Fibroblast of skin of abdomen (primary cell): ENCODE measurements at regions not wholly inside any gene's neighbourhood (a gene's known extent, or its start where the extent isn't known, plus 50 kb on each side); places are given as distances from the start of the nearest gene placed in this dataset.
A peak's percentile ranks its signal among the peaks of the same experiment; 100 is the strongest.

ENCODE experiments used
- DNase-seq: peaks from one replicate; pipeline ENCODE4 v3.0.0-alpha.2; 2013

- DNase-seq, result no peak
Measured at GRCh38 chr5:4646715-4647375, 493.3 kb upstream of the ADAMTS16 start.

GRCh38 chr5:4647955-4648354, 492.2 kb upstream of the ADAMTS16 start:
- no peak for DNase-seq

- no peak for DNase-seq
Measured at GRCh38 chr5:4651806-4652565, 488.1 kb upstream of the ADAMTS16 start.

- DNase-seq, result no peak
Measured at GRCh38 chr5:4653475-4653874, 486.7 kb upstream of the ADAMTS16 start.

GRCh38 chr5:4659851-4660250, 480.3 kb upstream of the ADAMTS16 start:
- no peak for DNase-seq

- no peak for DNase-seq
Measured at GRCh38 chr5:4661326-4661725, 478.8 kb upstream of the ADAMTS16 start.

- DNase-seq, result peak; percentile 67
Measured at GRCh38 chr5:4661836-4662235, 478.3 kb upstream of the ADAMTS16 start.

GRCh38 chr5:4662756-4663155, 477.4 kb upstream of the ADAMTS16 start:
- no peak for DNase-seq

- DNase-seq, result no peak
Measured at GRCh38 chr5:4665911-4666310, 474.2 kb upstream of the ADAMTS16 start.

GRCh38 chr5:4674166-4674565, 466.0 kb upstream of the ADAMTS16 start:
- DNase-seq, result no peak

GRCh38 chr5:4676934-4677333, 463.2 kb upstream of the ADAMTS16 start:
- peak; percentile 40 for DNase-seq

- no peak for DNase-seq
Measured at GRCh38 chr5:4684946-4685345, 455.2 kb upstream of the ADAMTS16 start.

- DNase-seq, result no peak
Measured at GRCh38 chr5:4698596-4698995, 441.5 kb upstream of the ADAMTS16 start.

GRCh38 chr5:4699592-4699991, 440.5 kb upstream of the ADAMTS16 start:
- DNase-seq, result no peak

GRCh38 chr5:4700069-4700468, 440.1 kb upstream of the ADAMTS16 start:
- peak; percentile 78 for DNase-seq

GRCh38 chr5:4700871-4701270, 439.3 kb upstream of the ADAMTS16 start:
- DNase-seq, result no peak

- DNase-seq, result no peak
Measured at GRCh38 chr5:4703931-4704458, 436.1 kb upstream of the ADAMTS16 start.

GRCh38 chr5:4704951-4705350, 435.2 kb upstream of the ADAMTS16 start:
- no peak for DNase-seq

- no peak for DNase-seq
Measured at GRCh38 chr5:4716781-4717180, 423.3 kb upstream of the ADAMTS16 start.

- DNase-seq, result no peak
Measured at GRCh38 chr5:4717446-4717845, 422.7 kb upstream of the ADAMTS16 start.

- DNase-seq, result peak; percentile 79
Measured at GRCh38 chr5:4720831-4721230, 419.3 kb upstream of the ADAMTS16 start.

- DNase-seq, result no peak
Measured at GRCh38 chr5:4722886-4723285, 417.2 kb upstream of the ADAMTS16 start.

- no peak for DNase-seq
Measured at GRCh38 chr5:4725594-4725993, 414.5 kb upstream of the ADAMTS16 start.

GRCh38 chr5:4730279-4730678, 409.9 kb upstream of the ADAMTS16 start:
- no peak for DNase-seq
